HCT116 (cell line): ENCODE measurements at regions not wholly inside any gene's neighbourhood (a gene's known extent, or its start where the extent isn't known, plus 50 kb on each side); places are given as distances from the start of the nearest gene placed in this dataset.

Source experiments
- ATAC-seq: fragments of 200-7000 bp; cut with Tn5 transposase; 2 replicates; pipeline ENCODE4 v1.9.1; 2020; ENCODE audit warnings: mild to moderate bottlenecking, moderate library complexity
- BruUV-seq: library from RNA; stranded (reverse); fragments of 400-500 nt; replicated peaks from 2 replicates; lab custom pipeline; 2021; lab: Mats Ljungman, UMichigan
- CTCF ChIA-PET: fragments of 300-600 bp; sonication (Branson Sonifier 250); formaldehyde crosslinking; loops from one replicate; lab custom pipeline; 2021; ENCODE audit warnings: antibody characterized with exemption; lab: Charles Lee
- POLR2A ChIA-PET: fragments of 300-600, 350-600 bp; sonication (Branson Sonifier 250); formaldehyde crosslinking; loops from one replicate; lab custom pipeline; 2021; ENCODE audit warnings: antibody characterized with exemption; lab: Charles Lee
- RAD21 ChIA-PET, 2 experiments: fragments of 300-600 bp; sonication (Branson Sonifier 250); formaldehyde crosslinking; loops; one replicate each; lab custom pipeline; 2023; ENCODE audit warnings: low total read pairs in 2 of 2; ENCODE audit not compliant: uncharacterized antibody in 2 of 2, unreplicated experiment in 2 of 2, low non-redundant PET in 1 of 2; lab: Charles Lee
- DNase-seq: peaks from one replicate; pipeline ENCODE4 v3.0.0-alpha.2; 2010; ENCODE audit warnings: low read depth, low spot score
- H2AFZ ChIP-seq: fragments of 200-600 bp; shearing (Covaris generic), sonication (generic); 2 replicates; pipeline ENCODE4 v1.6.1; 2017; ENCODE audit warnings: low read depth, mixed run types, mixed read lengths, antibody characterized with exemption, low read length; ENCODE audit not compliant: poor library complexity, severe bottlenecking
- H3K27ac ChIP-seq: 2 replicates; pipeline ENCODE4 v1.5.1; 2012; ENCODE audit warnings: low read depth, low read length
- H3K27me3 ChIP-seq: fragments of 200-600 bp; sonication (generic); 2 replicates; pipeline ENCODE4 v1.6.1; 2016; ENCODE audit warnings: mixed run types, low read length, mixed read lengths; ENCODE audit not compliant: insufficient read depth
- H3K36me3 ChIP-seq, 2 experiments: fragments of 200-500 bp in 1 of 2; fragments of 200-600 bp in 1 of 2; sonication (Bioruptor generic) in 1 of 2; sonication (generic) in 1 of 2; 2 replicates each; pipeline versions ENCODE4 v1.5.1 to v1.6.1; 2014 to 2016; ENCODE audit warnings: low read length in 2 of 2, inconsistent platforms in 1 of 2, mixed read lengths in 1 of 2, mixed run types in 1 of 2; ENCODE audit not compliant: insufficient read depth in 2 of 2, control insufficient read depth in 1 of 2
- H3K4me1 ChIP-seq, 2 experiments: fragments of 200-600 bp in 1 of 2; sonication (generic) in 1 of 2; 2 replicates each; pipeline versions ENCODE4 v1.5.1 to v1.6.1; 2012 to 2017; ENCODE audit warnings: low read length in 2 of 2, inconsistent platforms in 1 of 2, mild to moderate bottlenecking in 1 of 2, mixed read lengths in 1 of 2, mixed run types in 1 of 2, moderate library complexity in 1 of 2; ENCODE audit not compliant: insufficient read depth in 2 of 2, control insufficient read depth in 1 of 2
- H3K4me2 ChIP-seq: fragments of 200-600 bp; sonication (generic); 2 replicates; pipeline ENCODE4 v1.6.1; 2017; ENCODE audit warnings: mixed run types, low read length, mixed read lengths
- H3K4me3 ChIP-seq, 2 experiments: fragments of 200-600 bp in 1 of 2; sonication (generic) in 1 of 2; replicated peaks in 1 of 2; 2 replicates each; pipeline ENCODE4 v1.5.1; 2011 to 2016; ENCODE audit warnings: low read length in 2 of 2, control low read depth in 1 of 2, low read depth in 1 of 2, mild to moderate bottlenecking in 1 of 2, mixed read lengths in 1 of 2, mixed run types in 1 of 2
- H3K79me2 ChIP-seq: fragments of 200-600 bp; sonication (generic); 2 replicates; pipeline ENCODE4 v1.6.1; 2017; ENCODE audit warnings: mild to moderate bottlenecking, mixed run types, low read length, moderate library complexity, mixed read lengths; ENCODE audit not compliant: insufficient read depth
- H3K9ac ChIP-seq: fragments of 200-600 bp; sonication (generic); 2 replicates; pipeline ENCODE4 v1.6.1; 2016; ENCODE audit warnings: low read length, mixed read lengths
- H3K9me2 ChIP-seq: fragments of 200-600 bp; sonication (generic), shearing (Covaris generic); 2 replicates; pipeline ENCODE4 v1.6.1; 2017; ENCODE audit warnings: mixed run types, mild to moderate bottlenecking, moderate library complexity; ENCODE audit not compliant: insufficient read depth
- H3K9me3 ChIP-seq, 2 experiments: fragments of 200-500 bp in 1 of 2; fragments of 200-600 bp in 1 of 2; sonication (Bioruptor generic) in 1 of 2; sonication (generic) in 1 of 2; 2 replicates each; pipeline ENCODE4 v1.6.1; 2014 to 2017; ENCODE audit warnings: low read length in 2 of 2, mixed read lengths in 2 of 2, inconsistent platforms in 1 of 2, low read depth in 1 of 2, mild to moderate bottlenecking in 1 of 2, mixed run types in 1 of 2, moderate library complexity in 1 of 2; ENCODE audit not compliant: control insufficient read depth in 1 of 2, insufficient read depth in 1 of 2
- H4K20me1 ChIP-seq: fragments of 200-600 bp; sonication (generic), shearing (Covaris generic); 2 replicates; pipeline ENCODE4 v1.6.1; 2017; ENCODE audit warnings: mixed run types, mild to moderate bottlenecking, moderate library complexity; ENCODE audit not compliant: insufficient read depth
- CEBPB ChIP-seq: IDR thresholded peaks from 2 replicates; pipeline ENCODE4 v1.6.1; 2012; ENCODE audit warnings: low read depth
- CTCF ChIP-seq, 3 experiments: fragments of 200-600 bp in 1 of 3; sonication (generic) in 1 of 3; IDR thresholded peaks in 2 of 3; conservative IDR thresholded peaks in 1 of 3; 2 replicates each; pipeline ENCODE4 v1.5.1; 2012 to 2017; ENCODE audit warnings: low read depth in 2 of 3, low read length in 2 of 3, antibody characterized with exemption in 1 of 3, borderline replicate concordance in 1 of 3, control low read depth in 1 of 3, mild to moderate bottlenecking in 1 of 3, mixed read lengths in 1 of 3, mixed run types in 1 of 3, moderate library complexity in 1 of 3; ENCODE audit not compliant: insufficient read depth in 1 of 3
- EZH2phosphoT487 ChIP-seq: fragments of 200-600 bp; IDR thresholded peaks from 2 replicates; pipeline ENCODE4 v1.6.1; 2018; ENCODE audit warnings: antibody characterized with exemption, borderline replicate concordance
- JUND ChIP-seq: IDR thresholded peaks from 2 replicates; pipeline ENCODE4 v1.6.1; 2012
- POLR2A ChIP-seq: IDR thresholded peaks from 2 replicates; pipeline ENCODE4 v1.7.0; 2011; ENCODE audit warnings: borderline replicate concordance; ENCODE audit not compliant: insufficient read depth, insufficient read length; ENCODE audit errors: extremely low read depth
- POLR2AphosphoS5 ChIP-seq: IDR thresholded peaks from 2 replicates; pipeline ENCODE4 v1.6.1; 2011; ENCODE audit warnings: mild to moderate bottlenecking, low read depth, low read length, moderate library complexity
- REST ChIP-seq: IDR thresholded peaks from 2 replicates; pipeline ENCODE4 v1.6.1; 2012; ENCODE audit warnings: low read depth
- SIN3A ChIP-seq: IDR thresholded peaks from 2 replicates; pipeline ENCODE4 v1.6.1; 2012; ENCODE audit warnings: low read depth
- TCF7L2 ChIP-seq: IDR thresholded peaks from 2 replicates; pipeline ENCODE4 v1.7.0; 2011; ENCODE audit warnings: borderline replicate concordance, inconsistent platforms; ENCODE audit not compliant: insufficient read depth, insufficient read length; ENCODE audit errors: extremely low read depth
- ZBTB33 ChIP-seq: IDR thresholded peaks from 2 replicates; pipeline ENCODE4 v1.6.1; 2011; ENCODE audit warnings: mild to moderate bottlenecking, low read length, moderate library complexity; ENCODE audit not compliant: insufficient replicate concordance; ENCODE audit errors: extremely low read depth
- intact Hi-C: fragments of 100-400 bp; cut with micrococcal nuclease; formaldehyde crosslinking; loops from 2 replicates; pipeline ENCODE4 v1.10.0; 2022

- intact Hi-C loops = no loop called here
- Histone ChIP-seq H2AFZ (no peak overlapping the region), H3K4me1 (no peaks in the 10 kb centered on the region), H3K79me2 (no peaks in the 10 kb centered on the region), H3K9ac (no peak overlapping the region), H4K20me1 (no peaks in the 10 kb centered on the region), H3K9me2 (no peaks in the 10 kb centered on the region), H3K27ac (no peak overlapping the region), H3K4me2 (no peak overlapping the region), H3K36me3 (no peaks in the 10 kb centered on the region), H3K9me3 (no peaks in the 10 kb centered on the region), H3K4me3 (no peak overlapping the region), H3K27me3 (no peaks in the 10 kb centered on the region)
- POLR2A ChIA-PET = no interaction called here
- DNase-seq = no peak
- RAD21 ChIA-PET = no interaction called here
- no peak for TF ChIP-seq POLR2A
- no peak for TF ChIP-seq ZBTB33
- TF ChIP-seq JUND = no peak
- TF ChIP-seq POLR2AphosphoS5 = no peak
- TF ChIP-seq EZH2phosphoT487 = no peak
- no peak for TF ChIP-seq SIN3A
- no TSS peak for BruUV-seq
- CTCF ChIA-PET = no interaction called here
- ATAC-seq = no peak
These were observed 68.2 kb upstream of the STXBP5 start for GRCh38 chr6:147136057-147136456.

- no peaks in the 10 kb centered on the region for H3K27me3 ChIP-seq
- CTCF ChIA-PET = no interaction called here
- H3K79me2 ChIP-seq = no peaks in the 10 kb centered on the region
- no peak overlapping the region for H3K4me3 ChIP-seq
- H3K36me3 ChIP-seq = no peaks in the 10 kb centered on the region
- no peaks in the 10 kb centered on the region for H4K20me1 ChIP-seq
- DNase-seq = no peak
- H3K9ac ChIP-seq = no peak overlapping the region
- H2AFZ ChIP-seq = no peak overlapping the region
- no peak overlapping the region for H3K27ac ChIP-seq
- H3K9me2 ChIP-seq = no peaks in the 10 kb centered on the region
- H3K9me3 ChIP-seq = no peaks in the 10 kb centered on the region
- intact Hi-C loops = no loop called here
- no TSS peak for BruUV-seq
- RAD21 ChIA-PET = no interaction called here
- H3K4me1 ChIP-seq = no peaks in the 10 kb centered on the region
- no peak for ATAC-seq
- POLR2A ChIA-PET = no interaction called here
- H3K4me2 ChIP-seq = no peak overlapping the region
- TF ChIP-seq REST = no peak
- no peak for TF ChIP-seq TCF7L2
- TF ChIP-seq SIN3A = no peak
- no peak for TF ChIP-seq CEBPB
- TF ChIP-seq POLR2A = no peak
- TF ChIP-seq CTCF (IDR thresholded peaks at IDR 0.05 in 2 of 3, conservative IDR thresholded peaks at IDR 0.05 in 1 of 3; ENCODE audit: borderline replicate concordance in 1 of 3, insufficient read depth in 1 of 3, low read depth in 2 of 3, low read length in 2 of 3) = no peak
- no peak for TF ChIP-seq ZBTB33
These were observed 66.2 kb upstream of the STXBP5 start for GRCh38 chr6:147137986-147138385.
